ENCODE measurements at regions not wholly inside any gene's neighbourhood (a gene's known extent, or its start where the extent isn't known, plus 50 kb on each side); places are given as distances from the start of the nearest gene placed in this dataset.

- no peak for TF ChIP-seq CTCF (IDR thresholded peaks at IDR 0.05)
- TF ChIP-seq EZH2phosphoT487 (IDR thresholded peaks at IDR 0.05): no peak
- TF ChIP-seq EZH2 (IDR thresholded peaks at IDR 0.05): no peak
- no peaks in the 10 kb centered on the region for H3K9me3 ChIP-seq (ENCODE audit: low read depth)
- H3K9ac ChIP-seq: no peak overlapping the region
- H3F3A ChIP-seq (ENCODE audit: low read depth): no peaks in the 10 kb centered on the region
- Mint-ChIP-seq H3K4me1 (peaks cover 17% of the 10 kb centered on the region), H3K27me3 (ENCODE audit: insufficient read depth, low read depth) (no peaks in the 10 kb centered on the region), H3K27ac (no peak overlapping the region), H3K9me3 (no peaks in the 10 kb centered on the region), H3K4me3 (no peak overlapping the region), H3K36me3 (no peaks in the 10 kb centered on the region)
- H3K4me3 ChIP-seq: no peak overlapping the region
- no peak overlapping the region for H3K4me2 ChIP-seq
- H2AFZ ChIP-seq (replicated peaks): no peak overlapping the region
- H3K27me3 ChIP-seq: no peaks in the 10 kb centered on the region
- no peak for DNase-seq (ENCODE audit: low spot score)
- H3K27ac ChIP-seq: no peak overlapping the region
- no peaks in the 10 kb centered on the region for H3K36me3 ChIP-seq
- H3K4me1 ChIP-seq: no peaks in the 10 kb centered on the region
- H4K20me1 ChIP-seq (ENCODE audit: low read depth): no peaks in the 10 kb centered on the region
- H3K79me2 ChIP-seq (ENCODE audit: low read depth): no peaks in the 10 kb centered on the region
Measured at GRCh38 chr11:113531575-113532451, 56.6 kb upstream of the DRD2 start.

- Mint-ChIP-seq H3K36me3 (no peaks in the 10 kb centered on the region), H3K4me3 (no peak overlapping the region), H3K4me1 (peaks cover 17% of the 10 kb centered on the region), H3K27me3 (ENCODE audit: insufficient read depth, low read depth) (no peaks in the 10 kb centered on the region), H3K9me3 (no peaks in the 10 kb centered on the region), H3K27ac (no peak overlapping the region)
- no peaks in the 10 kb centered on the region for H4K20me1 ChIP-seq (ENCODE audit: low read depth)
- H3K27ac ChIP-seq: no peak overlapping the region
- no peaks in the 10 kb centered on the region for H3K9me3 ChIP-seq (ENCODE audit: low read depth)
- DNase-seq (ENCODE audit: low spot score): no peak
- no peak overlapping the region for H3K9ac ChIP-seq
- no peaks in the 10 kb centered on the region for H3K4me1 ChIP-seq
- no peaks in the 10 kb centered on the region for H3F3A ChIP-seq (ENCODE audit: low read depth)
- no peak overlapping the region for H2AFZ ChIP-seq (replicated peaks)
- no peak overlapping the region for H3K4me3 ChIP-seq
- H3K79me2 ChIP-seq (ENCODE audit: low read depth): no peaks in the 10 kb centered on the region
- no peak overlapping the region for H3K4me2 ChIP-seq
- TF ChIP-seq EZH2 (IDR thresholded peaks at IDR 0.05) (no peak), CTCF (IDR thresholded peaks at IDR 0.05) (no peak), EZH2phosphoT487 (IDR thresholded peaks at IDR 0.05) (no peak)
- H3K36me3 ChIP-seq: no peaks in the 10 kb centered on the region
- no peaks in the 10 kb centered on the region for H3K27me3 ChIP-seq
Measured at GRCh38 chr11:113531083-113531482, 55.9 kb upstream of the DRD2 start.

- Mint-ChIP-seq H3K4me3 (no peak overlapping the region), H3K27me3 (ENCODE audit: insufficient read depth, low read depth) (no peaks in the 10 kb centered on the region), H3K27ac (no peak overlapping the region), H3K9me3 (peaks cover 2% of the 10 kb centered on the region), H3K4me1 (peaks cover 13% of the 10 kb centered on the region), H3K36me3 (no peaks in the 10 kb centered on the region)
- no peak overlapping the region for H3K4me3 ChIP-seq
- H3F3A ChIP-seq (ENCODE audit: low read depth): no peaks in the 10 kb centered on the region
- H3K4me2 ChIP-seq: no peak overlapping the region
- TF ChIP-seq EZH2 (IDR thresholded peaks at IDR 0.05): no peak
- TF ChIP-seq EZH2phosphoT487 (IDR thresholded peaks at IDR 0.05): no peak
- no peak for TF ChIP-seq CTCF (IDR thresholded peaks at IDR 0.05)
- H3K4me1 ChIP-seq: no peaks in the 10 kb centered on the region
- H3K36me3 ChIP-seq: no peaks in the 10 kb centered on the region
- no peak for DNase-seq (ENCODE audit: low spot score)
- H3K79me2 ChIP-seq (ENCODE audit: low read depth): no peaks in the 10 kb centered on the region
- no peaks in the 10 kb centered on the region for H3K27me3 ChIP-seq
- H3K9me3 ChIP-seq (ENCODE audit: low read depth): no peaks in the 10 kb centered on the region
- no peak overlapping the region for H3K27ac ChIP-seq
- H4K20me1 ChIP-seq (ENCODE audit: low read depth): no peaks in the 10 kb centered on the region
- H2AFZ ChIP-seq (replicated peaks): no peak overlapping the region
- no peak overlapping the region for H3K9ac ChIP-seq
Measured at GRCh38 chr11:113529606-113530005, 54.4 kb upstream of the DRD2 start.

Data from neural progenitor cell (in vitro differentiated cells).